ENCODE measurements at regions not wholly inside any gene's neighbourhood (a gene's known extent, or its start where the extent isn't known, plus 50 kb on each side); places are given as distances from the start of the nearest gene placed in this dataset.

DNA sequence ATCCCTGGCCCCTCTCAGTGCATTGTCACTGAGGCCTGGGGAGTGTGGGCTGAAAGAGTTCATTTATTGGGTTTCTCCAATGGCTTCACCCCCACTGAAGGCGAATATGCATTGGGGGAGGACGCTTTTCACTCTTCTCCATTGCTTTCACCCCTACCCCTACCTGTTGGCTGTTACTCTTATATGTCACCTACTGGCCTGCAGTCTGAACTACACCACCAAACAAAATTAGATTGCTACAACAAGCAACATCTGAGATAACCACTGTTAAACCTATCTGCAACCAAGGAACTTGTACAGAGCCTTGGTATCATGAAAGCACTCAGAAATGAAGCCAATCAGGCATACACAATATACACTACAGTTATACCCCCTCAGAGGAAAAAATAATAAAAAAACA is 203.7 kb downstream of the REEP3 start:
- Histone ChIP-seq H3K36me3 (replicated peaks in 1 of 2; ENCODE audit: control extremely low read depth in 1 of 2, control insufficient read depth in 1 of 2, extremely low read depth in 1 of 2, insufficient read depth in 2 of 2, low read length in 1 of 2) (no peaks in the 10 kb centered on the region), H3K4me1 (ENCODE audit: control insufficient read depth in 2 of 2, insufficient read depth in 2 of 2, low read length in 2 of 2) (no peaks in the 10 kb centered on the region), H3K9ac (ENCODE audit: low read length) (no peak overlapping the region), H3K27me3 (replicated peaks in 1 of 4; ENCODE audit: control extremely low read depth in 1 of 4, control insufficient read depth in 3 of 4, insufficient read depth in 4 of 4, low read length in 3 of 4) (peaks cover 0 to 20% (median 8%) of the 10 kb centered on the region in 4 experiments), H3K79me2 (ENCODE audit: control insufficient read depth, insufficient read depth, low read length) (no peaks in the 10 kb centered on the region), H3K9me3 (ENCODE audit: control extremely low read depth in 1 of 3, control insufficient read depth in 2 of 3, insufficient read depth in 1 of 3, low read length in 2 of 3) (no peaks in the 10 kb centered on the region), H3K4me2 (replicated peaks; ENCODE audit: low read depth, low read length, poor library complexity, severe bottlenecking) (no peak overlapping the region), H3K27ac (ENCODE audit: low read length in 2 of 2) (no peak overlapping the region), H2AFZ (ENCODE audit: insufficient read depth, low read depth, low read length, poor library complexity, severe bottlenecking) (no peak overlapping the region), H4K20me1 (ENCODE audit: control insufficient read depth, insufficient read depth, low read length, poor library complexity, severe bottlenecking) (no peaks in the 10 kb centered on the region), H3K4me3 (ENCODE audit: control extremely low read depth in 1 of 5, extremely low read depth in 1 of 5, insufficient read depth in 1 of 5, low read depth in 2 of 5, low read length in 4 of 5) (no peak overlapping the region)
- POLR2A ChIA-PET, result no interaction called here
- CTCF ChIA-PET, result interaction anchor here (15.8 kb wide), 1 partner anchor 557 kb away, joined by 453 read pairs; no protein-coding TSS in a partner anchor
- Mint-ChIP-seq H3K9me3 (ENCODE audit: insufficient read depth) (no peaks in the 10 kb centered on the region), H3K27ac (no peak overlapping the region), H3K27me3 (peaks cover 41% of the 10 kb centered on the region), H3K4me3 (no peak overlapping the region), H3K4me1 (peaks cover 2% of the 10 kb centered on the region)
- ATAC-seq (ENCODE audit: low read depth) (no peak), DNase-seq (no peak)
- intact Hi-C loops (cut with micrococcal nuclease), result no loop called here
- 71% methylated on average over 2 of the region's 2 CpGs for WGBS (ENCODE audit: insufficient coverage)
- TF ChIP-seq, protein P1, sequence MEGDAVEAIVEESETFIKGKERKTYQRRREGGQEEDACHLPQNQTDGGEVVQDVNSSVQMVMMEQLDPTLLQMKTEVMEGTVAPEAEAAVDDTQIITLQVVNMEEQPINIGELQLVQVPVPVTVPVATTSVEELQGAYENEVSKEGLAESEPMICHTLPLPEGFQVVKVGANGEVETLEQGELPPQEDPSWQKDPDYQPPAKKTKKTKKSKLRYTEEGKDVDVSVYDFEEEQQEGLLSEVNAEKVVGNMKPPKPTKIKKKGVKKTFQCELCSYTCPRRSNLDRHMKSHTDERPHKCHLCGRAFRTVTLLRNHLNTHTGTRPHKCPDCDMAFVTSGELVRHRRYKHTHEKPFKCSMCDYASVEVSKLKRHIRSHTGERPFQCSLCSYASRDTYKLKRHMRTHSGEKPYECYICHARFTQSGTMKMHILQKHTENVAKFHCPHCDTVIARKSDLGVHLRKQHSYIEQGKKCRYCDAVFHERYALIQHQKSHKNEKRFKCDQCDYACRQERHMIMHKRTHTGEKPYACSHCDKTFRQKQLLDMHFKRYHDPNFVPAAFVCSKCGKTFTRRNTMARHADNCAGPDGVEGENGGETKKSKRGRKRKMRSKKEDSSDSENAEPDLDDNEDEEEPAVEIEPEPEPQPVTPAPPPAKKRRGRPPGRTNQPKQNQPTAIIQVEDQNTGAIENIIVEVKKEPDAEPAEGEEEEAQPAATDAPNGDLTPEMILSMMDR (IDR thresholded peaks at IDR 0.05), result no peak
- TF ChIP-seq EZH2 (IDR thresholded peaks at IDR 0.05; ENCODE audit: borderline replicate concordance, insufficient read depth, low read depth, low read length, poor library complexity, severe bottlenecking), result no peak

DNA sequence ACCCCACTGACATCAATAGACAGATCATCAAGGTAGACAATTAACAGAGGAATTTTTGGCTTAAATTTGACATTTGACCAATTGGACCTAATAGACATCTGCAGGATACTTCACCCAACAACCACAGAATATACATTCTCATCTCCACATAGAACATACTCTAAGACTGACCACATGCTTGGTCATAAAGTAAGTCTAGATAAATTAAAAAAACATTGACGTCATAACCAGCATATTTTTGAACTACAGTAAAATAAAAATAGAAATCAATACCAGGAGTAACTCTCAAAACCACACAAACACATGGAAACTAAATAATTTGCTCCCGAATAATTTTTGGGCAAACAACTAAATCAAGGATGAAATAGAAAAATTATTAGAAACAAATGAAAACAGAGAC is 205.7 kb downstream of the REEP3 start:
- peaks cover 41% of the 10 kb centered on the region for H3K27me3 Mint-ChIP-seq
- no peaks in the 10 kb centered on the region for H3K9me3 Mint-ChIP-seq (ENCODE audit: insufficient read depth)

More for the DNA sequence above, 205.7 kb downstream of the REEP3 start:
- no peaks in the 10 kb centered on the region for H3K4me1 Mint-ChIP-seq
- no peaks in the 10 kb centered on the region for H3K9me3 ChIP-seq (ENCODE audit: control extremely low read depth in 1 of 3, control insufficient read depth in 2 of 3, insufficient read depth in 1 of 3, low read length in 2 of 3)
- DNase-seq (no peak), ATAC-seq (ENCODE audit: low read depth) (no peak)
- H3K4me3 ChIP-seq (ENCODE audit: control extremely low read depth in 1 of 5, extremely low read depth in 1 of 5, insufficient read depth in 1 of 5, low read depth in 2 of 5, low read length in 4 of 5), result no peak overlapping the region
- H3K27ac ChIP-seq (ENCODE audit: low read length in 2 of 2), result no peak overlapping the region
- no peaks in the 10 kb centered on the region for H3K79me2 ChIP-seq (ENCODE audit: control insufficient read depth, insufficient read depth, low read length)
- WGBS (ENCODE audit: insufficient coverage), result no CpG with 5 or more reads among the region's 2 CpGs
- no peak overlapping the region for H3K9ac ChIP-seq (ENCODE audit: low read length)
- H3K36me3 ChIP-seq (replicated peaks in 1 of 2; ENCODE audit: control extremely low read depth in 1 of 2, control insufficient read depth in 1 of 2, extremely low read depth in 1 of 2, insufficient read depth in 2 of 2, low read length in 1 of 2), result no peaks in the 10 kb centered on the region
- H4K20me1 ChIP-seq (ENCODE audit: control insufficient read depth, insufficient read depth, low read length, poor library complexity, severe bottlenecking), result no peaks in the 10 kb centered on the region
- TF ChIP-seq EZH2 (IDR thresholded peaks at IDR 0.05; ENCODE audit: borderline replicate concordance, insufficient read depth, low read depth, low read length, poor library complexity, severe bottlenecking), result no peak
- TF ChIP-seq, protein P1 (IDR thresholded peaks at IDR 0.05), result no peak
- intact Hi-C loops (cut with micrococcal nuclease), result no loop called here
- peaks cover 0 to 20% (median 8%) of the 10 kb centered on the region in 4 experiments for H3K27me3 ChIP-seq (replicated peaks in 1 of 4; ENCODE audit: control extremely low read depth in 1 of 4, control insufficient read depth in 3 of 4, insufficient read depth in 4 of 4, low read length in 3 of 4)
- no peak overlapping the region for H3K27ac Mint-ChIP-seq
- H3K4me1 ChIP-seq (ENCODE audit: control insufficient read depth in 2 of 2, insufficient read depth in 2 of 2, low read length in 2 of 2), result no peaks in the 10 kb centered on the region
- POLR2A ChIA-PET, result no interaction called here
- no peak overlapping the region for H2AFZ ChIP-seq (ENCODE audit: insufficient read depth, low read depth, low read length, poor library complexity, severe bottlenecking)
- CTCF ChIA-PET, result no interaction called here
- no peak overlapping the region for H3K4me2 ChIP-seq (replicated peaks; ENCODE audit: low read depth, low read length, poor library complexity, severe bottlenecking)
- H3K4me3 Mint-ChIP-seq, result no peak overlapping the region

All from B cell (primary cell).